Uterus (tissue), 3 donors: ENCODE measurements at regions not wholly inside any gene's neighbourhood (a gene's known extent, or its start where the extent isn't known, plus 50 kb on each side); places are given as distances from the start of the nearest gene placed in this dataset.

Experiments used
- DNase-seq, 2 donors: peaks; one replicate each; pipeline ENCODE4 v3.0.0-alpha.2; 2019 to 2020
- H3K27ac ChIP-seq, 2 donors: fragments of 200-600 bp; sonication (generic); 1 replicate in 1 of 2; 2 replicates in 1 of 2; pipeline ENCODE4 v1.5.1; 2016 to 2018
- H3K27me3 ChIP-seq, 2 donors: fragments of 200-600 bp; sonication (generic); one replicate each; pipeline ENCODE4 v1.5.1; 2018 to 2019; ENCODE audit warnings: control low read depth in 1 of 2
- H3K36me3 ChIP-seq, 2 donors: fragments of 200-600 bp; sonication (generic); one replicate each; pipeline ENCODE4 v1.5.1; 2019; ENCODE audit warnings: control low read depth in 1 of 2
- H3K4me1 ChIP-seq, 2 donors: fragments of 200-600 bp; sonication (generic); one replicate each; pipeline ENCODE4 v1.5.1; 2018 to 2019; ENCODE audit warnings: control low read depth in 1 of 2
- H3K4me3 ChIP-seq, 2 donors: fragments of 200-600 bp; sonication (generic); 1 replicate in 1 of 2; 2 replicates in 1 of 2; pipeline ENCODE4 v1.5.1; 2018 to 2019; ENCODE audit warnings: mild to moderate bottlenecking in 1 of 2
- H3K9me3 ChIP-seq, 2 donors: fragments of 200-600 bp; sonication (generic); one replicate each; pipeline ENCODE4 v1.5.1; 2019; ENCODE audit warnings: control low read depth in 1 of 2
- POLR2A ChIP-seq, 2 donors: fragments of 450-650 bp; IDR thresholded peaks; one replicate each; pipeline ENCODE4 v1.6.1; 2016; ENCODE audit warnings: antibody characterized with exemption in 2 of 2, mild to moderate bottlenecking in 1 of 2, moderate library complexity in 1 of 2
- intact Hi-C: fragments of 100-400 bp; cut with DNase I; formaldehyde crosslinking; loops from one replicate; pipeline ENCODE4 v1.15.1; 2023; ENCODE audit warnings: low total_unique reads
- TF ChIP-seq, protein P1 (sequence below), 4 experiments: fragments of 200-600 bp in 2 of 4; fragments of 450-650 bp in 2 of 4; sonication (generic) in 2 of 4; IDR thresholded peaks; one replicate each; pipeline ENCODE4 v1.5.1; 2016 to 2019; ENCODE audit warnings: antibody characterized with exemption in 4 of 4, mild to moderate bottlenecking in 2 of 4, moderate library complexity in 1 of 4
- donor health status: DM: yes; HTN: yes; CAD: no.

DNA sequence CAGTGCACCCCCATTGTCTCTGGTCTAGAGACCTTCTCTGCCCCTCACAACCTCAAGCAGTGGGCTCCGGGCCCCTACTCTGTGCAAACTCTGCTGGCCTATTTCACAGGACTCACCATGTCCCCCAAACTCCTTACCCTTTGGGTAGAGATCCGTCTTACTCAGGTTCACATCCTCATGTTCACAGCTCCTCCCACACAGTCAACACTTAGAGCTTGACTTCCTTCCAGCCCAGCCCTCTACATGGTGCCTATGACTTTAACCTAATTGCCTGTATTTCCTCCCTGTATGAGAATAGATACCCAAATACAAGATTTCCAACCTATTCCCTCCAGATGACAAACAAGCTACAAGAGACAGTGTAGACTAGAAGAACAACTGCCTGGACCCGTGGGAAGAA, 528.6 kb upstream of the JARID2 start:
- Histone ChIP-seq H3K9me3 (no peaks in the 10 kb centered on the region), H3K4me1 (no peaks in the 10 kb centered on the region), H3K4me3 (no peak overlapping the region), H3K27me3 (no peaks in the 10 kb centered on the region), H3K36me3 (no peaks in the 10 kb centered on the region), H3K27ac (no peak overlapping the region)
- no peak for TF ChIP-seq POLR2A (IDR thresholded peaks at IDR 0.05)
- TF ChIP-seq, protein P1, sequence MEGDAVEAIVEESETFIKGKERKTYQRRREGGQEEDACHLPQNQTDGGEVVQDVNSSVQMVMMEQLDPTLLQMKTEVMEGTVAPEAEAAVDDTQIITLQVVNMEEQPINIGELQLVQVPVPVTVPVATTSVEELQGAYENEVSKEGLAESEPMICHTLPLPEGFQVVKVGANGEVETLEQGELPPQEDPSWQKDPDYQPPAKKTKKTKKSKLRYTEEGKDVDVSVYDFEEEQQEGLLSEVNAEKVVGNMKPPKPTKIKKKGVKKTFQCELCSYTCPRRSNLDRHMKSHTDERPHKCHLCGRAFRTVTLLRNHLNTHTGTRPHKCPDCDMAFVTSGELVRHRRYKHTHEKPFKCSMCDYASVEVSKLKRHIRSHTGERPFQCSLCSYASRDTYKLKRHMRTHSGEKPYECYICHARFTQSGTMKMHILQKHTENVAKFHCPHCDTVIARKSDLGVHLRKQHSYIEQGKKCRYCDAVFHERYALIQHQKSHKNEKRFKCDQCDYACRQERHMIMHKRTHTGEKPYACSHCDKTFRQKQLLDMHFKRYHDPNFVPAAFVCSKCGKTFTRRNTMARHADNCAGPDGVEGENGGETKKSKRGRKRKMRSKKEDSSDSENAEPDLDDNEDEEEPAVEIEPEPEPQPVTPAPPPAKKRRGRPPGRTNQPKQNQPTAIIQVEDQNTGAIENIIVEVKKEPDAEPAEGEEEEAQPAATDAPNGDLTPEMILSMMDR (IDR thresholded peaks at IDR 0.05), result no peak
- DNase-seq, result no peak
- intact Hi-C loops, result no loop called here

DNA sequence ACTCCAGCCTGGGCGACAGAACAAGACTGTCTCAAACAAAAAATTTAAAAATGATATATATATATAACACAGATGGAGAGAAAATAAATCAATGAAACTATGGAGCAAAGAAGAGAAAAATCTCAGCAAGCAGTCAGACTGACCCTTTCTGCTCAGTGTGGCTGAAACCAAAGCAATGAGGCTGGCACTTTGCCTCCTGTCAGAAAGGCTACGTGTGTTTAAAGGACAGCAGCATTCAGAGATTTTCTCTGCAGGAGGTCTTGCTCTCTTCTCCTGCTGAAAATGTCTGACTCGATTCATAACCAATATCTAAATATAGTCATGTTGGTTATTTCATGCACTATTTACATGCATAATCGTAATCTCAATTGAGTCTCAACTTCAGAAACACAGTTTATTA, 527.0 kb upstream of the JARID2 start:
- Histone ChIP-seq H3K27ac (no peak overlapping the region), H3K9me3 (no peaks in the 10 kb centered on the region), H3K36me3 (no peaks in the 10 kb centered on the region), H3K4me3 (no peak overlapping the region), H3K27me3 (no peaks in the 10 kb centered on the region), H3K4me1 (no peaks in the 10 kb centered on the region)
- no peak for DNase-seq
- intact Hi-C loops, result no loop called here
- TF ChIP-seq, protein P1 (IDR thresholded peaks at IDR 0.05), result no peak
- no peak for TF ChIP-seq POLR2A (IDR thresholded peaks at IDR 0.05)

DNA sequence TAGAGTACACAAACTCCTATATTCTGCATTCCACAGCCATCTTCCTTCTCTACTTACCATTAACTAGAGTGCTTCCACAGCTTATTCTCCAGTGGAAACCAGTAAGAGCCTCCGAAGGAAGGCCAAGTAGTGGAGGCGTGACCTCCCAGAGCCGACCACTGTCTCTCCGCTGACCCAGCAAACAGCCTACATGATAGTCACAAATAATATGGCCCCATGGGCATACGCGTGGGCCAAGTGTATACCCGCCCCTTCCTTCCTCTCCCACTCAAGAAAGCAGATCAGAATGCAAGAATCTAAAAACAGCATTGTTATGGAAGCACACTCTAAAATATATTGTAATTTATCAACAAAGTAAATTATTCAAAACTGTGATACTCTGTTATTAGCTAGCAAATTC, 526.6 kb upstream of the JARID2 start:
- Histone ChIP-seq H3K27ac (no peak overlapping the region), H3K4me1 (no peaks in the 10 kb centered on the region), H3K9me3 (no peaks in the 10 kb centered on the region), H3K36me3 (no peaks in the 10 kb centered on the region), H3K27me3 (no peaks in the 10 kb centered on the region), H3K4me3 (no peak overlapping the region)
- TF ChIP-seq POLR2A (IDR thresholded peaks at IDR 0.05), result no peak
- TF ChIP-seq, protein P1 (IDR thresholded peaks at IDR 0.05), result no peak
- intact Hi-C loops, result no loop called here
- no peak for DNase-seq

DNA sequence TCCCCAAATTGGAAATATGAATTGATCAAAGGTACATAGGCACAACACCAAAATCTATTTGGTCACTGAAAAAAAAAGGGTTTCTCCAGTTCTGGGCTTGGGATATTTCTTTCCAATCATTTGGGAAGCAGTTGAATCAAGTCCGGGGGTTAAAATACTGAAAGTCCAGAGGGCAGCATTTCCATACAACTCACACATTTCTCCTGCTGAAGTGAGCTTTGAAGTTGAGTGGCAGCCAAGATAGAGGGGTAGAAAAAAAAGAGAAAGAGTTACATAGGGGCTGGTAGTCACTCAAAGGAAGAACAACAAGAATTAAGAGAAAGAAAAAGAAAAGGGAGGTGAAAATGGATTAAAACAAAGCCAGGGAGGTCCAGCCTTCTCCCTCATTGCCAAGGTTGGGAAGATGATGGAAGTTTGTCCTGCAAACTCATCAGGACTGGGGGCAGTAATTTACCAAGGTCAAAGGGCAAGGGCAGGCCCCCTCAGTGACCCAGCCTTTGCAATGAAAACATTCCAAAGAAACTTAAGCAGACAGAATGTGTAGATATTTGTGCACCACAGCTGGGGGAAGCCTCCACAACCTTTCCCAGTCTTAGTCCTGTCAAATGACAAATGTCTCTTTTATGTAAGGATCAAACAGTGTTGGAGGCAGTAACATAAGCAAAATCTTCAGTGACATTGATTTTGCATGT, 525.3 kb upstream of the JARID2 start:
- H3K27ac ChIP-seq, result no peak overlapping the region
- intact Hi-C loops, result no loop called here
- no peaks in the 10 kb centered on the region for H3K36me3 ChIP-seq
- no peak overlapping the region for H3K4me3 ChIP-seq
- no peaks in the 10 kb centered on the region for H3K27me3 ChIP-seq
- no peaks in the 10 kb centered on the region for H3K4me1 ChIP-seq
- TF ChIP-seq, protein P1 (IDR thresholded peaks at IDR 0.05), result no peak
- no peak for TF ChIP-seq POLR2A (IDR thresholded peaks at IDR 0.05)
- no peaks in the 10 kb centered on the region for H3K9me3 ChIP-seq
- DNase-seq, result no peak

DNA sequence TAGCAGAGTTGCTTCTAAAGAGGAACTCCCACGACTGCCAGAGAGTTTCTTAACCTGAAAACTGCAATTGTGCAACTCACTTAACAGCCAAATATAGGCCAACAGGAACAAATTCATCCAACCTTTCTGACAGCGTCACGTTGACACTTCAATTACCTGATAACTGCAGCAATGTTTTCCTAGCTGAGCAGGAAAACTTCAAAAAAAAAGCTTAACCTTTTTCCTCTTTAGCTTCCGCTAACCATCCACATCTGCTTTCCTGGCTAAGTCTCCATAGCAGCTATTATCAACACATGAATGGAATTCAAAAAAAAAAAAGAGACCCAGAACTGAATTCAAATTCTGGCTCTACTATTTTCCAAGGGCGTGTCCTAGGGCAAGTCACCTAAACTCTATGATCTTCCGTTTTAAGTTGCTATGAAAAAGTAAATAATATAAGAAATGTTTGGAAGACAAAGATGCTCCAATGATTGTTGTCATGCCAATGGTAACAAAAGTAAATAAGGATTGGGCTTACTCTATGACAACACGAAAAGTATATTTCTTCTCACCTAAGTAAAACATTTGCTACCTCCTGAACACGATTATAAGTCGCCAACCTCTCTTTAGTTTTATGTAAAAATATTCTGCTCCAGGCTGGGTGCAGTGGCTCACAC, 524.6 kb upstream of the JARID2 start:
- no peak for TF ChIP-seq POLR2A (IDR thresholded peaks at IDR 0.05)
- TF ChIP-seq, protein P1 (IDR thresholded peaks at IDR 0.05), result no peak
- Histone ChIP-seq H3K27ac (no peak overlapping the region), H3K4me1 (no peaks in the 10 kb centered on the region), H3K9me3 (no peaks in the 10 kb centered on the region), H3K4me3 (no peak overlapping the region), H3K36me3 (no peaks in the 10 kb centered on the region), H3K27me3 (no peaks in the 10 kb centered on the region)
- intact Hi-C loops, result no loop called here
- DNase-seq, result no peak
